Endothelial cell of umbilical vein (primary cell): ENCODE measurements at regions not wholly inside any gene's neighbourhood (a gene's known extent, or its start where the extent isn't known, plus 50 kb on each side); places are given as distances from the start of the nearest gene placed in this dataset.
"Not testable (repeated sequence)": the region's sequence is repeated elsewhere in the genome, so short reads cannot be mapped to it uniquely, and the experiment has no call there.

Experiments
- CTCF ChIP-seq, 2 donors: IDR thresholded peaks; 1 replicate in 1 of 2; 2 replicates in 1 of 2; pipeline ENCODE4 v1.5.1; 2011; ENCODE audit warnings: low read length in 2 of 2, mild to moderate bottlenecking in 2 of 2, moderate library complexity in 2 of 2, control low read depth in 1 of 2, inconsistent platforms in 1 of 2, low read depth in 1 of 2; ENCODE audit not compliant: insufficient read depth in 1 of 2; ENCODE audit errors: extremely low read depth in 1 of 2
- EZH2 ChIP-seq: IDR thresholded peaks from 2 replicates; pipeline ENCODE4 v1.6.1; 2012; ENCODE audit warnings: borderline replicate concordance, low read depth, mild to moderate bottlenecking, moderate library complexity, low read length, inconsistent platforms; ENCODE audit not compliant: severe bottlenecking
- GATA2 ChIP-seq: IDR thresholded peaks from 2 replicates; pipeline ENCODE4 v1.7.0; 2011; ENCODE audit warnings: low read depth, mild to moderate bottlenecking, moderate library complexity, mixed read lengths, low read length; ENCODE audit not compliant: insufficient read length, insufficient read depth
- JUN ChIP-seq: IDR thresholded peaks from 2 replicates; pipeline ENCODE4 v1.6.1; 2011; ENCODE audit warnings: borderline replicate concordance, low read depth; ENCODE audit not compliant: insufficient read length, insufficient read depth
- MAX ChIP-seq: IDR thresholded peaks from 2 replicates; pipeline ENCODE4 v1.6.1; 2011; ENCODE audit not compliant: insufficient read depth, insufficient read length
- POLR2A ChIP-seq: IDR thresholded peaks from 2 replicates; pipeline ENCODE4 v1.6.1; 2012; ENCODE audit warnings: low read depth, mild to moderate bottlenecking, control low read depth, low read length
- POLR2AphosphoS5 ChIP-seq: IDR thresholded peaks from 2 replicates; pipeline ENCODE4 v1.6.1; 2012; ENCODE audit warnings: low read depth, mild to moderate bottlenecking, control low read depth, low read length, moderate library complexity; ENCODE audit not compliant: insufficient read depth

- TF ChIP-seq CTCF (IDR thresholded peaks at IDR 0.05; ENCODE audit: extremely low read depth in 1 of 2, insufficient read depth in 1 of 2, low read depth in 1 of 2, low read length in 2 of 2); EZH2; POLR2A; POLR2AphosphoS5; JUN; MAX; GATA2: not testable (repeated sequence)
Observed at GRCh38 chr15:20124668-20125067, 416.9 kb downstream of the GOLGA6L6 start.
